GM19351 (cell line): ENCODE measurements at regions not wholly inside any gene's neighbourhood (a gene's known extent, or its start where the extent isn't known, plus 50 kb on each side); places are given as distances from the start of the nearest gene placed in this dataset.

Experiments used
- ATAC-seq: cut with Tn5 transposase; IDR thresholded peaks from one replicate; pipeline ENCODE4 v1.9.1; 2021; ENCODE audit warnings: mild to moderate bottlenecking, moderate library complexity; ENCODE audit not compliant: unreplicated experiment

GRCh38 chr12:81963026-81963425 lies 203.9 kb upstream of the PPFIA2 start:
- ATAC-seq, result no peak

- ATAC-seq, result no peak
Measured at GRCh38 chr12:81962126-81962856, 203.1 kb upstream of the PPFIA2 start.

GRCh38 chr12:81958406-81958805 lies 199.3 kb upstream of the PPFIA2 start:
- no peak for ATAC-seq

GRCh38 chr12:81957631-81958030 lies 198.5 kb upstream of the PPFIA2 start:
- ATAC-seq, result no peak

GRCh38 chr12:81956468-81956860 lies 197.3 kb upstream of the PPFIA2 start:
- no peak for ATAC-seq

GRCh38 chr12:81953541-81953940 lies 194.4 kb upstream of the PPFIA2 start:
- no peak for ATAC-seq

GRCh38 chr12:81950871-81951270 lies 191.7 kb upstream of the PPFIA2 start:
- ATAC-seq, result no peak

GRCh38 chr12:81949841-81950308 lies 190.7 kb upstream of the PPFIA2 start:
- no peak for ATAC-seq

GRCh38 chr12:81949416-81949815 lies 190.3 kb upstream of the PPFIA2 start:
- no peak for ATAC-seq

- no peak for ATAC-seq
Measured at GRCh38 chr12:81944886-81945285, 185.7 kb upstream of the PPFIA2 start.

- ATAC-seq, result no peak
Measured at GRCh38 chr12:81942594-81942993, 183.4 kb upstream of the PPFIA2 start.

- no peak for ATAC-seq
Measured at GRCh38 chr12:81930037-81930436, 170.9 kb upstream of the PPFIA2 start.

- no peak for ATAC-seq
Measured at GRCh38 chr12:81896771-81897170, 137.6 kb upstream of the PPFIA2 start.

- ATAC-seq, result no peak
Measured at GRCh38 chr12:81888961-81889360, 129.8 kb upstream of the PPFIA2 start.

GRCh38 chr12:81888106-81888740 lies 129.1 kb upstream of the PPFIA2 start:
- ATAC-seq, result no peak

GRCh38 chr12:81874586-81874985 lies 115.4 kb upstream of the PPFIA2 start:
- ATAC-seq, result no peak

GRCh38 chr12:81874166-81874565 lies 115.0 kb upstream of the PPFIA2 start:
- no peak for ATAC-seq

GRCh38 chr12:81872400-81872799 lies 113.2 kb upstream of the PPFIA2 start:
- no peak for ATAC-seq

GRCh38 chr12:81866081-81866480 lies 106.9 kb upstream of the PPFIA2 start:
- no peak for ATAC-seq

- no peak for ATAC-seq
Measured at GRCh38 chr12:81863406-81863805, 104.3 kb upstream of the PPFIA2 start.

GRCh38 chr12:81859521-81859920 lies 100.4 kb upstream of the PPFIA2 start:
- ATAC-seq, result no peak

GRCh38 chr12:81843599-81843998 lies 84.4 kb upstream of the PPFIA2 start:
- ATAC-seq, result no peak

GRCh38 chr12:81835783-81836182 lies 76.6 kb upstream of the PPFIA2 start:
- ATAC-seq, result no peak
